ENCODE measurements at regions not wholly inside any gene's neighbourhood (a gene's known extent, or its start where the extent isn't known, plus 50 kb on each side); places are given as distances from the start of the nearest gene placed in this dataset.

GRCh38 chr22:19576460-19577421 is 52.5 kb upstream of the CLDN5 start (continued):
- no peak for TF ChIP-seq ZBTB49 (CRISPR knock-in tag; IDR thresholded peaks at IDR 0.05; ENCODE audit: borderline replicate concordance)
- no peak for TF ChIP-seq E2F1 (CRISPR knock-in tag; IDR thresholded peaks at IDR 0.05)
- TF ChIP-seq ZNF785 (CRISPR knock-in tag; IDR thresholded peaks at IDR 0.05): no peak
- TF ChIP-seq ARID1B (IDR thresholded peaks at IDR 0.05): peak; percentile 69; the same call in 1 of the 2 replicates
- TF ChIP-seq ZBTB34 (CRISPR knock-in tag; IDR thresholded peaks at IDR 0.05): no peak
- TF ChIP-seq KLF1 (tag; IDR thresholded peaks at IDR 0.05): peak; percentile 72; the same call in 1 of the 2 replicates
- peak; percentile 34; the same call in 1 of the 2 replicates for TF ChIP-seq ZNF263 (CRISPR knock-in tag; IDR thresholded peaks at IDR 0.05; ENCODE audit: borderline replicate concordance)
- no peak for TF ChIP-seq ZNF24 (IDR thresholded peaks at IDR 0.05)
- TF ChIP-seq ZFPM2 (CRISPR knock-in tag; IDR thresholded peaks at IDR 0.05): 0 out of 2 replicates have a peak, but pooled peaks have one; percentile 79
- no peak for TF ChIP-seq PTRF (tag; IDR thresholded peaks at IDR 0.05)
- TF ChIP-seq SAFB (IDR thresholded peaks at IDR 0.05; ENCODE audit: borderline replicate concordance, low read depth, low read length): no peak
- TF ChIP-seq EP400 (IDR thresholded peaks at IDR 0.05): no peak
- TF ChIP-seq HEY1 (CRISPR knock-in tag; IDR thresholded peaks at IDR 0.05; ENCODE audit: borderline replicate concordance): no peak; the same call in 1 of the 2 replicates
- peak; percentile 94 for TF ChIP-seq JUN (IDR thresholded peaks at IDR 0.05; ENCODE audit: borderline replicate concordance, low read depth, low read length)
- TF ChIP-seq JUN (CRISPR knock-in tag; IDR thresholded peaks at IDR 0.05; ENCODE audit: borderline replicate concordance): peak; percentile 62; the same call in 1 of the 2 replicates
- no peak for TF ChIP-seq ELF1 (tag; IDR thresholded peaks at IDR 0.05)
- no peak; the same call in 1 of the 2 replicates for TF ChIP-seq E2F3 (CRISPR knock-in tag; IDR thresholded peaks at IDR 0.05)
- TF ChIP-seq ZEB2 (IDR thresholded peaks at IDR 0.05): no peak
- no peak for TF ChIP-seq NFATC3 (IDR thresholded peaks at IDR 0.05)
- peak; percentile 94 for TF ChIP-seq ATF3 (IDR thresholded peaks at IDR 0.05)
- peak; percentile 56; the same call in 1 of the 2 replicates for TF ChIP-seq ATF3 (CRISPR knock-in tag; conservative IDR thresholded peaks at IDR 0.05)
- TF ChIP-seq KLF13 (tag; IDR thresholded peaks at IDR 0.05; ENCODE audit: borderline replicate concordance, low read depth): no peak
- no peak for TF ChIP-seq BRF1 (IDR thresholded peaks at IDR 0.05; ENCODE audit: borderline replicate concordance, extremely low read depth, insufficient read length)
